Activated CD4-positive, alpha-beta T cell treated with anti-CD3 and anti-CD28 coated beads, Interleukin-2, amount 10 ng/mL, durations not matched to agents 7 days and 5 days (primary cell): ENCODE measurements at regions not wholly inside any gene's neighbourhood (a gene's known extent, or its start where the extent isn't known, plus 50 kb on each side); places are given as distances from the start of the nearest gene placed in this dataset.

Source experiments
- CTCF ChIA-PET: fragments of 350-600 bp; sonication (Branson Sonifier 250); formaldehyde crosslinking; loops from one replicate; lab custom pipeline; 2021; ENCODE audit warnings: antibody characterized with exemption; lab: Charles Lee
- POLR2A ChIA-PET: fragments of 350-600 bp; sonication (Branson Sonifier 250); formaldehyde crosslinking; loops from one replicate; lab custom pipeline; 2021; ENCODE audit warnings: antibody characterized with exemption; lab: Charles Lee
- DNase-seq: peaks from one replicate; pipeline ENCODE4 v3.0.0-alpha.2; 2020
- H3K27ac Mint-ChIP-seq: one replicate; pipeline ENCODE4 v1.8.0; 2021; ENCODE audit warnings: mild to moderate bottlenecking, moderate library complexity, mixed read lengths
- H3K27me3 Mint-ChIP-seq: one replicate; pipeline ENCODE4 v1.8.0; 2021; ENCODE audit warnings: mixed read lengths
- H3K36me3 Mint-ChIP-seq: one replicate; pipeline ENCODE4 v1.8.0; 2021; ENCODE audit warnings: low read depth, mixed read lengths
- H3K4me1 Mint-ChIP-seq: one replicate; pipeline ENCODE4 v1.8.0; 2021; ENCODE audit warnings: mixed read lengths
- H3K4me3 Mint-ChIP-seq: one replicate; pipeline ENCODE4 v1.8.0; 2021; ENCODE audit warnings: mild to moderate bottlenecking, moderate library complexity, mixed read lengths
- H3K9me3 Mint-ChIP-seq: one replicate; pipeline ENCODE4 v1.8.0; 2021; ENCODE audit warnings: mixed read lengths

DNA sequence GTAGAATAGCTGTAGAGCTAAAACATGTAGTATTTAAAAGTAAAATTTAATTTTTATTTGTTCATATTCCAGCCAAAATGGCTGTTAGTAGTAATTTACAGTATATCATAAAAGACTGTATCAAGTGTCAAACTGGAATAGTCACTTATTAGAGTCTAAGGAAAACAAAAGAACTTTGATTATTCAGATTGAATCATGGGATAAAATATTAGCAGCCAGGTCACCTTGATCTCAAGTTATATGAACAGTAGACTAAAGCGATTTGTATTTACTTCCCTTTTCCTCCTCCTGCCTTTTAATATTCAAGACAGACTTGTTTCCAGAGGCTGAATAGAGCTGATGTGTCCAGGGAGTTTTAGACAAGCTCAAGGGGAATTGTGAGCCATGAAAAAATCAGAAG lies 54.4 kb downstream of the PMAIP1 start:
- ChIA-PET CTCF (interaction anchor here (1.0 to 2.3 kb wide), 4 partner anchors 10 to 75 kb away, joined by 3 to 7 read pairs (median 6); no protein-coding TSS in a partner anchor), POLR2A (no interaction called here)
- Mint-ChIP-seq H3K4me3 (no peak overlapping the region), H3K27ac (no peak overlapping the region), H3K27me3 (peaks cover 17% of the 10 kb centered on the region), H3K4me1 (peaks cover 19% of the 10 kb centered on the region), H3K36me3 (no peaks in the 10 kb centered on the region), H3K9me3 (no peaks in the 10 kb centered on the region)
- DNase-seq: no peak
